SK-N-SH treated with all-trans-retinoic acid at 6 μM for 48 hours (cell line): ENCODE measurements at regions not wholly inside any gene's neighbourhood (a gene's known extent, or its start where the extent isn't known, plus 50 kb on each side); places are given as distances from the start of the nearest gene placed in this dataset.

Experiments used
- GLIS3 ChIP-seq: fragments of 250-450 bp; sonication (Bioruptor Pico); IDR thresholded peaks from 2 replicates; pipeline ENCODE4 v1.5.0; 2020; ENCODE audit warnings: mild to moderate bottlenecking, moderate library complexity
- ZFP30 ChIP-seq: fragments of 450-650 bp; formaldehyde crosslinking; IDR thresholded peaks from 2 replicates; pipeline ENCODE4 v1.5.0; 2022; ENCODE audit warnings: mild to moderate bottlenecking, moderate library complexity

DNA sequence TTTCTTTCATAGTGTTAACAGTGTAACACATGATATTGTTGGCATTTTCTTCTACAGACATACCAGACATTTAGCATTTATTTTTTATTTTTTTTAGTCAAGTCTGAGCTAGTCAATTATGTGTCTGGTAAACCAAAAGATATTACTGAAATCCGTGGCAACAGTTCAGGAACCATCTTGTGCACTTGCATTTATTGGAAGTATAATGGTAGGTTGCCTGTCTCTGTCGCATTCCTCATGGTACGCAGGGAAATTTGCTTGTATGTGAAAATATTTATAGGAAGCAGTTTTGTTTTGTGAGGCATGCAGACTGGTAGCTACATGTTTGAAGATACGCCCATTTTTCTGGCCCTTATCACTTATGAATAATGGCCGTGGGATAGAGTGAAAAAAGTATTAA lies 186.1 kb upstream of the SLC38A2 start:
- TF ChIP-seq ZFP30 (no peak), GLIS3 (no peak)
